Astrocyte of the cerebellum (primary cell): ENCODE measurements at regions not wholly inside any gene's neighbourhood (a gene's known extent, or its start where the extent isn't known, plus 50 kb on each side); places are given as distances from the start of the nearest gene placed in this dataset.
A peak's percentile ranks its signal among the peaks of the same experiment; 100 is the strongest.
"Not testable (repeated sequence)": the region's sequence is repeated elsewhere in the genome, so short reads cannot be mapped to it uniquely, and the experiment has no call there.

Experiments used
- DNase-seq: peaks from one replicate; pipeline ENCODE4 v3.0.0-alpha.2; 2011; ENCODE audit warnings: low read depth
- H3K4me3 ChIP-seq: 2 replicates; pipeline ENCODE4 v1.5.1; 2011; ENCODE audit warnings: mild to moderate bottlenecking, low read depth, low read length, moderate library complexity
- in situ Hi-C: cut with HindIII; loops from 2 replicates; pipeline ENCODE4 v1.10.0; 2017; ENCODE audit warnings: low sequenced_read_pairs
- TF ChIP-seq, protein P1 (sequence below): IDR thresholded peaks from 2 replicates; pipeline ENCODE4 v1.5.1; 2012; ENCODE audit warnings: low read length, low read depth, moderate library complexity, mild to moderate bottlenecking; ENCODE audit errors: missing control alignments

DNA sequence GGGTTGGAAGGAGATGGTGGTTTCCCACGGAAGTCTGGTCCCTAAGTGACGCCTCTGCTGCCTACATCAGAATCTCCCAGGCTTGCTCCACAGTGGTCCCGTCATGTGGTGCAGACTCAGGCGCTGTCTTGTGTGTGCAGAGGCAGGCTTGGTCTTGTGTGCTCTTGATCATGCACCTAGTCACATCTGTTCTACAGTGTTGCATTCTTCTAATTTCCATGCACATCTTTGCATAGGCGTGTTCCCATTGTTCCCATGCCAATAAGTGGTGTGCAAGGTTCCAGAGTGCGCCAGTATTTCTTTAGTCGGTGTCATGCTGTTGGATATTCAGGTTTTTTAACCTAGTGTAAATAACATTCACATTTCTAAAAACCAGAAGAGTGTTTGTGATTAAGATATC lies 195.8 kb downstream of the LMLN start:
- H3K4me3 ChIP-seq, in situ Hi-C loops, DNase-seq: not testable (repeated sequence)

DNA sequence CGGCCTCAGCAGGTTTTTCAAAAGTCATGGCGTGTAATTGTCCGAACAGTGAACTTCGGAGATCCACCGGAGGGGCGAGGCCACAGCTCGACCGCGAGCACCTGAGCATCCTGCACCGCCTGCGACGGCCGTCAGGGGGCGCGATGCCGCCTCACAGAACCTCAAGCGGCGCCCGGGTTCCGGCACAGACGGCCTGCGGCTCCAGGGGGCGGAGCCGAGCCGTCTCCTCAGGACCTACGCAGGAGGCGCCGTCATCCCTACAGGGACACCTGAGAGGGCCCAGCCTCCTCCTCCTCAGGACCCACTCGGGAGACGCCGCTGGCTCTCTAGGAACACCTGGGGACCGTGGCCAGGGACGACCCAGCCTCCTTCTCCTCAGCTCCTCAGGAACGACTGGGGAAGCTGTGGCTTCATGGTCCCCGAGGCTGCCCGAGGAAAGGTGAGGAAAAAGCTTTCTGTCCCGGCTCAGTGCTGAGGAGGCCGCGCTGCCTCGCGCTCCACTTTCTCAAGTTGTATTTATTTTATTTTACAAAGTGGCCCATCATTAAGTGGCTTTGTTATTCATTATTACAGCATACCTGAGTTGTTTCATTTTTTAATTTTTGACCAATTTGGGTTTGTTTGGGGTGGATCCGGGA lies 197.3 kb downstream of the LMLN start:
- DNase-seq, H3K4me3 ChIP-seq, in situ Hi-C loops: not testable (repeated sequence)

DNA sequence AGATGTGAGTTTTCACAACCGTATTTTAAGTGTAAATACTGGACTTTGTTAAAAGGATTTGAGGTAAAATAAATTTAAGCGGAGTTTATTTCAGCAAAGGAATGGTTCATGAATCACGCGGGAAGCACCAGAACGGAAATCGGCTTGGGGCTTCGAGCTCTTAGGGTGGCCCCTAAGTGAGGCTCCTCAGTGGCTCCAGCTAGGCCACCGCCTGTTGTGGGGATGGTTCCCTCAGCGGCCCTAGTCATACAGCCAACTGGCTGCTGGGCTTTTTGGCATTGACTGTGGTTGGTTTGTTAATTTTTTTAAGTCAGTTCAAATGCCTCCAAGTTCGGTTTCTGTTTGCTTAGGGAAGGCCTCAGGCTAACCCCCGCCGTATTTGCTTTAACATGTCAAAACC lies 198.0 kb downstream of the LMLN start:
- DNase-seq, in situ Hi-C loops, H3K4me3 ChIP-seq: not testable (repeated sequence)

DNA sequence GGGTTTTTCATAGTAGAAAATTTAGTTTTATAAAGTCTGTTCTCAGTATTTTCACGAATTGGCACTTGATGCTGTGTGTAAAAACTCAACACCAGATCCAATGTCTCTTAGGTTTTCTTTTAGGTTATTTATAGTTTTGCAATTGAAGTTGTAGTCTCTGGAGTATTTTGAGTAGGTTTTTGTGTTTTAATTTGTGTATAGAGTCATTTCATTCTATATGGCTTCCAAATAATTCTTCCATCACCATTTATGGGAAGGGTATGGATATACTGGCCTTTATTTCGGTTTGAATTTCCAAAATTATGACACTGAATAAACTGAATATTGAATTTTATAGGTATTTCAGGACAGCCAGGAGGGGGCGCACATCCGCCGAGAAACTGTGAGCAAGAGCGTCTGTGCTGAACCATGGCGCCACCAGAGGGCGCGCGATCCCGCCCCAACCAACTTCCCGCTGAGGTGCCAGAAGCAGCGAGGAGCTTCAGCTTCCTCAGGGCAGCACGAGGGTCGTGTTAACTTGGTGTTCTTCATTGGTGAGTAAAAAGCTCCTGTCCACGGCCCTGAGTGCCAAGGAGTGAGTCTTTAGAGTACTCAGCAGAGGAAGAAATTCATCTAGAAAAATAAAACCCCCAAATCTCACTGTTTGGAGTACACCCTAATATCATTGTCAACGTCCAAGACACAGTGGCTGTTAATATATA lies 207.5 kb downstream of the LMLN start:
- in situ Hi-C loops, H3K4me3 ChIP-seq, DNase-seq: not testable (repeated sequence)
- TF ChIP-seq, protein P1, sequence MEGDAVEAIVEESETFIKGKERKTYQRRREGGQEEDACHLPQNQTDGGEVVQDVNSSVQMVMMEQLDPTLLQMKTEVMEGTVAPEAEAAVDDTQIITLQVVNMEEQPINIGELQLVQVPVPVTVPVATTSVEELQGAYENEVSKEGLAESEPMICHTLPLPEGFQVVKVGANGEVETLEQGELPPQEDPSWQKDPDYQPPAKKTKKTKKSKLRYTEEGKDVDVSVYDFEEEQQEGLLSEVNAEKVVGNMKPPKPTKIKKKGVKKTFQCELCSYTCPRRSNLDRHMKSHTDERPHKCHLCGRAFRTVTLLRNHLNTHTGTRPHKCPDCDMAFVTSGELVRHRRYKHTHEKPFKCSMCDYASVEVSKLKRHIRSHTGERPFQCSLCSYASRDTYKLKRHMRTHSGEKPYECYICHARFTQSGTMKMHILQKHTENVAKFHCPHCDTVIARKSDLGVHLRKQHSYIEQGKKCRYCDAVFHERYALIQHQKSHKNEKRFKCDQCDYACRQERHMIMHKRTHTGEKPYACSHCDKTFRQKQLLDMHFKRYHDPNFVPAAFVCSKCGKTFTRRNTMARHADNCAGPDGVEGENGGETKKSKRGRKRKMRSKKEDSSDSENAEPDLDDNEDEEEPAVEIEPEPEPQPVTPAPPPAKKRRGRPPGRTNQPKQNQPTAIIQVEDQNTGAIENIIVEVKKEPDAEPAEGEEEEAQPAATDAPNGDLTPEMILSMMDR = peak; percentile 72

DNA sequence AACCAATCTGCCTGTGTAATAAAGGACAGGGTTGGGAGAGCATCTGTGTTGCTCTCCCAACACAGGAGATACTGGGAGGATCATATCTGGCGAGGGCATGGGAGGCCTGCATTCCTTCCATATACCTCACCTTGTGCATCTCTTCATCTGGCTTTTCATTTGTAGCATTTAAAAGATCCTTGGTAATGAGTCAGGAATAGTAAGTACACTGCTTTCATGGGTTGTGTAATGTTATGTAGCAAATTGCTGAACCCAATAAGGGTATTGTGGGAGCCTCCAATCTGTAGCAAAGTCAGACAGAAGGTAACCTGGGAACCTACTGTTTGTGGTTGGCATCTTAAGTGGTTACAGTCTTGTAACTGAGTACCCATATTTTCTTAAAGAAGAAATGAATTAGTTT lies 210.8 kb downstream of the LMLN start:
- DNase-seq, H3K4me3 ChIP-seq, in situ Hi-C loops: not testable (repeated sequence)

DNA sequence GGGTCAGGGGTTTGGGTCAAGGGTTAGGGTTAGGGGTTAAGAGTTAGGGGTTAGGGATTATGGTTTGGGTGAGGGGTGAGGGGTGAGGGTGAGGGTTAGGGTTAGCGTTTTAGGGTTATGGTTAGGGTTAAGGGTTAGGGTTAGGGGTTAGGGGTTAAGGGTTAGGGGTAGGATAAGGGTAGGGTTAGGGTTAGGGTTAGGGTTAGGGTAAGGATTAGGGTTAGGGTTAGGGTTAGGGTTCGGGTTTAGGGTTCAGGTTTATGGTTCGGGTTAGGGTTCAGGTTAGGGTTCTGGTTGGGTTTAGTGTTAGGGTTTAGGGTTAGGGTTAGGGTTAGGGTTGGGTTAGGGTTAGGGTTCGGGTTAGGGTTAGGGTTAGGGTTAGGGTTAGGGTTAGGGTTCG lies 213.1 kb downstream of the LMLN start:
- DNase-seq, H3K4me3 ChIP-seq, in situ Hi-C loops: not testable (repeated sequence)

DNA sequence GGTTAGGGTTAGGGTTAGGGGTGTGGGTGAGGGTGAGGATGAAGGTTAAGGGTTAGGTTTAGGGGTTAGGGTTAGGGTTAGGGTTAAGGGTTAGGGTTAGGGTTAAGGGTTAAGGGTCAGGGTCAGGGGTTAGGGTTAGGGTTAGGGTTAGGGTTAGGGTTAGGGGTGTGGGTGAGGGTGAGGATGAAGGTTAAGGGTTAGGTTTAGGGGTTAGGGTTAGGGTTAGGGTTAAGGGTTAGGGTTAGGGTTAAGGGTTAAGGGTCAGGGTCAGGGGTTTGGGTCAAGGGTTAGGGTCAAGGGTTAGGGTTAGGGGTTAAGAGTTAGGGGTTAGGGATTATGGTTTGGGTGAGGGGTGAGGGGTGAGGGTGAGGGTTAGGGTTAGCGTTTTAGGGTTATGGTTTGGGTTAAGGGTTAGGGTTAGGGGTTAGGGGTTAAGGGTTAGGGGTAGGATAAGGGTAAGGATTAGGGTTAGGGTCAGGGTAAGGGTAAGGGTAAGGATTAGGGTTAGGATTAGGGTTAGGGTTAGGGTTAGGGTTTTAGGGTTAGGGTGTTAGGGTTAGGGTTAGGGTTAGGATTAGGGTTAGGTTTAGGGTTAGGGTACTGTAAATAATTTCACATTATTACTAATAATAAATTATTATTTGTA lies 214.0 kb downstream of the LMLN start:
- in situ Hi-C loops, DNase-seq, H3K4me3 ChIP-seq: not testable (repeated sequence)
